Urothelium cell line (cell line): ENCODE measurements at regions not wholly inside any gene's neighbourhood (a gene's known extent, or its start where the extent isn't known, plus 50 kb on each side); places are given as distances from the start of the nearest gene placed in this dataset.

Experiments
- DNase-seq: peaks from one replicate; pipeline ENCODE4 v3.0.0; 2011; ENCODE audit warnings: low spot score, mixed read lengths
- FAIRE-seq: peaks from 2 replicates; lab custom pipeline; 2011; peaks lifted over from hg19 to GRCh38; lab: Jason Lieb, UNC

DNA sequence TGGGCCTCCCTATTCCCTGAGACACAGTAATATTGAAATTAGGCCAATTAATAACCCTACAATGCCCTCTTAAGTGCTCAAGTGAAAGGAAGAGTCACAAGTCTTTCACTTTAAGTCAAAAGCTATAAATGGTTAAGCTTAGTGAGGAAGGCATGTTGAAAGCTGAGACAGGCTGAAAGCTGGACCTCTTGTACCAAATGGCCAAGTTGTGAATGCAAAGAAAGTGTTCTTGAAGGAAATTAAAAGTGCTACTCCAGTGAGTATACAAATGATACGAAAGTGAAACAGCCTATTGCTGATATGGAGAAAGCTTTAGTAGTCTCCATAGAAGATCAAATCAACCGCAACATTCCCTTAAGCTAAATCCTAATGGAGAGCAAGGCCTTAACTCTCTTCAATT lies 140.8 kb downstream of the PTCSC3 start:
- DNase-seq, result no peak
- FAIRE-seq, result no peak

- FAIRE-seq (no peak), DNase-seq (no peak)
These were observed 147.9 kb downstream of the PTCSC3 start for GRCh38 chr14:36028665-36029064.

DNA sequence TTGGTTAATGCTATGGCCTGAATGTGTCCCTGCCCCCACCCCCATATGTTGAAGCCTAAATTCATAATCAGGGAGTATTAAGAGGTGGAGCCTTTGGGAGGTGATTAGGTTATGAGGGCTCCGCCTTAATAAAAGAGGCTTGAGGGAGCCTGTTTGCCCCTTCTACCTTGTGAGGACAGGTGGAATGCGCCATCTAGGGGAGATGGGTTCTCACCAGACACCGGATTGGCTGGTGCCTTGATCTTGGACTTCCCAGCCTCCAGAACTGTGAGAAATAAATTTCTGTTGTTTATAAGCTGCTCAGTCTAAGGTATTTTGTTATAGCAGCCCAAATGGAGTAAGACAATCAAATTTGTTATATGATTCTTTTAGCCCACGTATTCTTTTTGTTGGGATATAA lies 148.3 kb downstream of the PTCSC3 start:
- DNase-seq (no peak), FAIRE-seq (no peak)

- no peak for DNase-seq
- no peak for FAIRE-seq
These were observed 149.2 kb downstream of the PTCSC3 start for GRCh38 chr14:36027354-36027753.

DNA sequence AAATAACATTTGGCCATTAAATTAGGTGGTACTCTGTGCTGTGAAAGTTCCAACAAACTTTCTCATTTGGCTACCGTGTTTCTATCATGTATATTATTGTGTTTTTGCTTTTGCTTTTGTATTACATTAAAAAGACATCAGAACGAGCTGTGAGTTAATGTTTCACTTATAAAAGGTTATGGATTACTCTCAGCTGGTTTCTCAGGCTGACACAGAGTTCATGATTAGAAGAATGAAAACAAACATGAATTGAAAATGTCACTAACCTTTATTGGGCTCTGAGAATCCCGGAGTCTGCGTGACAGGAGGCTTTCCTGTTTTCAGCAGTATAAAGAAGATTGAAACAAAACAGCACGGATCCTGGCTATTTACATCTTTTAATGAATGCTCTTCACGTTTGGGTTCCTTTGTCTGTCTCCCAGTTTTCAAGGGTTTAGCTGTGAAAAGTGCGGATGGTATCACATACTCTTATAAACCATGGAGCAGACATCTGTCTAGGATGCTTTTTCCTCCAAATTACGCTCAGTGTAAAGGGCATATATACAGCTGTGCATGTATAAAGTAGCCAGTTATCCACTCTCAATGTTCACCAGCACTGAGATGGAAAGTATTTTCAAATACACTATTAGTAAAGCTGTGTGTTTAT lies 153.6 kb downstream of the PTCSC3 start:
- no peak for FAIRE-seq

DNA sequence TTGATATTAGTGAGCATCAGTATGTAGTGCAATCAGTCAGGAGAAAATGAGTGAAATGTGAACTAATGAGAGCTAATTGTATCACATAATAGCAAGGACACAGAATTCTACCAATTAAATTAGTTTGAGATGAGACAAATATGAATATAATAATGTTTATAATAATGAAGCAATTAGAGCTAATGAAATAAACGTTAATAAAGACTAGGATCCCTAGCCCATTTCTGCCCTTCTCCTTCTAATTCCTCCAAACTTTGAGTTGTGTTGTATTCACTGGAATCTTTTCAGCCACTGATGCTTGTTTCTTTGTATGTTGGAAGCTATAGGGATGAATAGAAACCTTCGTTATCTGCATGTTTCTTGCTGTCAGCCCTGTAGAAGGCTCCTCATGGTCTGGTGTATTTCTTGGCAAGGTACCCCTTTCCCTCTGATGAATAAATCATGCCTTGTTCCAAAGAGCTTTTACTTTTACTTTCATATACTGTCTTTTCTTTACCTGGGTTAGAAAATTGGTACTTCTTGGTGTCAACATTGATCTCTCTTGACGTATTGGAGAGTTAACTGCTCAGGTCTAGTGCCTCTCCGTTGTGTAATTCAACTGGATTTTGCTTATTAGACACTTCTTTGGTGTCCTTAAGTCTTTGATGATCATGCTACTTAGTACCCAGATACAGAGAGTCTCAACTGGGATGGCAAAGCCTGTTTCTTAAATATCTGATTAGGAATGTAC lies 154.8 kb downstream of the PTCSC3 start:
- DNase-seq (no peak), FAIRE-seq (no peak)

More for the DNA sequence above, 153.6 kb downstream of the PTCSC3 start:
- no peak for DNase-seq

- DNase-seq, result no peak
- FAIRE-seq, result no peak
These were observed 155.5 kb downstream of the PTCSC3 start for GRCh38 chr14:36021030-36021422.

- DNase-seq (no peak), FAIRE-seq (no peak)
These were observed 156.1 kb downstream of the PTCSC3 start for GRCh38 chr14:36020120-36021029.

DNA sequence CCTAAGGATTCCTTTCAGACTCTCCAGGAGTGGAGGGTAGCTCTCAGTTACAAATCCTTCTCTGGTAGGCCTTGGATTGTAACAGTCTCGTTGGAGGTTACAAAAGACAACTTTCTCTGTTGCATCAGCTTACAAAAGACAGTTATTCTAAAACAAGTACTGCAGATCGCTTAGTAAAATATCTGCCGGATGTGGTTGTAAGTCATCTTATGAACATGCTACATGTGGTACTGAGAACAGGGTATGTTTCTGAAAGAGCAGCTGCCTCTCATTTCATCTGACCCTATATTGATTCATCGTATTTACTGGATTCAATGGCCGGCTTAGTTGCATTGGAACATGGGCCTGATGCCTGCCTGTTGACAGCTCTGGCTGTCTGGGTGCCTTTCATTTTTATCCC lies 157.4 kb downstream of the PTCSC3 start:
- FAIRE-seq (no peak), DNase-seq (no peak)

GRCh38 chr14:36014236-36014635 lies 162.3 kb downstream of the PTCSC3 start:
- FAIRE-seq, result no peak
- DNase-seq, result no peak

- no peak for DNase-seq
- FAIRE-seq, result no peak
These were observed 163.0 kb downstream of the PTCSC3 start for GRCh38 chr14:36013483-36013882.

- FAIRE-seq, result no peak
These were observed 163.9 kb downstream of the PTCSC3 start for GRCh38 chr14:36012621-36013020.

DNA sequence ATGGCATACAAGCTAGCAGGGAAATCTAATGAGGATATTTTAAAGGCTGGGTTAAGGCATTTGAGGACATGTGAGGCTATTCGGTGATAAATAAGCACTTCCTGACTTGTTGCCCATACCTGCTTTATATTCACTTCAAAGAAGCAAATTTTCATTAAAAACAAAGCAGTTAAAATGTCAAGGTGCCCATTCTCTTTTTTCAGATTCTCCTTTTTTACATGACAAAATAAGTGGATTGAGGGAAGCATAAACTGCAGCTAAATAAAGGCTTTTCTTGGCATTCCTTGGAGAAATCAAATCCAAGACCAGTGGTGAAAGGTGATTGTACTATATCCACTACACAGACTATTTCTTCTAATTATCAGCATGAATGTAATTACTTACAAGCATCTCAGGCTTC lies 166.9 kb downstream of the PTCSC3 start:
- no peak for FAIRE-seq
- DNase-seq, result no peak

More at GRCh38 chr14:36012621-36013020, 163.9 kb downstream of the PTCSC3 start:
- DNase-seq, result no peak

DNA sequence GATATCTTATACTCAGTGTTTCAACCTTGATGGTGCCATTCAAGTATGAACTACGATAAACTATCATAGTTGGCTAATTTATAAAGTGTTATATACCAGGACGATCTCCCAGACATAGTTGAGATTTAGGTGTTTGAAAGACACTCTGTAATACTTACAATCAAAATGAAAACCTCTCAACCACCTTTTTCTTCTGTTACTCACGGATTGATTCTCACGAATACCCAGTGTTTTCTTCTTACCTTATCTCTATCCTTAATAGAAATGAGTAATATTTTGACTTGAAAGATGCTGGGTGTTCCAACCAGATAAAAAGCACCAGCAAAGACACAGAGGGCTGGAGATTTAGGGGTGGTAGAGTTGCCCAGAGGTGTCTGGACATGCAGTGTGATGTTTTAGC lies 169.9 kb downstream of the PTCSC3 start:
- DNase-seq (no peak), FAIRE-seq (no peak)

GRCh38 chr14:36005670-36006069 lies 170.9 kb downstream of the PTCSC3 start:
- DNase-seq (no peak), FAIRE-seq (no peak)

DNA sequence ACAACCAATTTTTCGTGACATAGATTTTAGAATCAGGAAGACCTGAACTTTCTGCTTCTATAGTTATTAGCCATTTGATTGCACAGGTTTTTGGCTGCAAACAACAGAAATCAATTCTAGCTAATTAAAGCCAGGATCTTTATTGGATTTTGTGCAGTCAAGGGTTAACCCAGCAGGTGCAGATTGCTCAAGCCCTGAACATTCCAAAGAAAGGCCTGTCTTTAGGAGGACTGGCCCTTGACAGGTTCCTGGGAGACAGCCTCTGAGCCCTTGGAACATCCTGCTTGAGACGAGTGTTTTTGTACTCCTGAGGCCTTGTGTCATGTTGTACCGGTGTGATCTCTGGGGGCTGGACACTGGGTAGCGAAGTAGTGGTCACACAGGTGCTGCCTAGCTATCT lies 174.6 kb downstream of the PTCSC3 start:
- FAIRE-seq (no peak), DNase-seq (no peak)

- DNase-seq, result no peak
- no peak for FAIRE-seq
These were observed 173.2 kb downstream of the BRMS1L start for GRCh38 chr14:35999294-35999693.

GRCh38 chr14:35998303-35998702 lies 172.2 kb downstream of the BRMS1L start:
- no peak for FAIRE-seq
- no peak for DNase-seq

DNA sequence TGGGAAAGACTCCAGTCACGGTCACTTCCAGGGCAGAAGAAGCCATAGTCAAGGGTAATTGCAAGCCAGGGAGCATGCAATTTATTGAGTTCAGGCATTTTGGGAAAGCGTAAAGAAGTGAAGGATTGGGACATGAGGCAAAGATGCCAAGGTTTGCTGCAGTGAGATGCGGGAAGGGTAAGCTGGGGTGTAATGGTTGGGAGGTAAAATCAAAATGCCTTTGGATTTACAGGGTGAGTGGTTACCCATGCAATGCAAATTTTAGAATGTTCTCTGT lies 167.5 kb downstream of the BRMS1L start:
- no peak for FAIRE-seq

DNA sequence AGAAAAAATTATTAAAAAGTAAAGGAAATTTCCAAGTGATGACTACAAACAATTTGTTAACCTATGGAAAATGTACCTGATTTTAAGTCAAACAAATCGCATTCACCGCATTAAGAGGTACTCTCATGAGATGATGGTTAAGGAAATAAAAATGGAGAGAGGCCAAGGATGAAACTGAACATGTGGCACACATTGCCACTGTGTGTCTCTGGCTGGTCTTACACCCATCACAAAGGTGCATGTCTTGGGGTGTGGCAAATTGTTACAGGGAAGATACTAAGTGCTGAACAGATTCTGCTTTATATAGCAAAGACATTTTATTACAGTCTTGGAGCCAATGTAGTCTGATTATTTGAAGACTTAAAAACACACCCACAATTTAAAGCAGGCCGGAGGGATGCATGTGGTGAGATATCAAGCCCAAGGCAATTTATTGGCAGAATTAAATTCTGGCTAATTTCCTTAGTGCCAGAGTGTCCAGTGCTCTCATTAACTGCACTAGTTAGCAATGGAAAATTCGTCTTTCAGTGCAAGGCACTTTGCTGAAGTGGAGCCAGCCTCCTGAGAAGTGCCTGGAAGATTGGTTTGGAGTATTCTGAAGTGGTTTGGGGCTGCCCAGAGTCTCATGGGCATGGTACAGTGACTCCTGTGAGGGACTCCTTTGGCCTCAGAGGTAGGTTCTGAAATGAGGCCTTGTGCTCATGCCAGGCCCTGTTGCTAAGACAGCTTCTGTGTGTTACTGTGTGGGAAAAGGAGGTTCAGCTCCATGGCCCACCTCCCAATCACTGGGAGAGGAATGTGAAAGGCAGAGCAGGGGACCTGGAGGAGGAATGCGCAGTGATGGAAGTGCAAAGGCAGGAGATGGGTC lies 166.9 kb downstream of the BRMS1L start:
- no peak for DNase-seq
- no peak for FAIRE-seq

More for the DNA sequence above, 167.5 kb downstream of the BRMS1L start:
- no peak for DNase-seq

- FAIRE-seq, result no peak
These were observed 165.2 kb downstream of the BRMS1L start for GRCh38 chr14:35991356-35991755.

More at GRCh38 chr14:35991356-35991755, 165.2 kb downstream of the BRMS1L start:
- no peak for DNase-seq
